Activated CD4-positive, alpha-beta T cell treated with anti-CD3 and anti-CD28 coated beads, Interleukin-2, Interleukin-6, amounts not matched to agents 100 ng/mL and 50 ng/mL, durations not matched to agents 16 hours and 8 hours (primary cell): ENCODE measurements at regions not wholly inside any gene's neighbourhood (a gene's known extent, or its start where the extent isn't known, plus 50 kb on each side); places are given as distances from the start of the nearest gene placed in this dataset.
"Not testable (repeated sequence)": the region's sequence is repeated elsewhere in the genome, so short reads cannot be mapped to it uniquely, and the experiment has no call there.

Source experiments
- DNase-seq: peaks from one replicate; pipeline ENCODE4 v3.0.0-alpha.2; 2020

DNA sequence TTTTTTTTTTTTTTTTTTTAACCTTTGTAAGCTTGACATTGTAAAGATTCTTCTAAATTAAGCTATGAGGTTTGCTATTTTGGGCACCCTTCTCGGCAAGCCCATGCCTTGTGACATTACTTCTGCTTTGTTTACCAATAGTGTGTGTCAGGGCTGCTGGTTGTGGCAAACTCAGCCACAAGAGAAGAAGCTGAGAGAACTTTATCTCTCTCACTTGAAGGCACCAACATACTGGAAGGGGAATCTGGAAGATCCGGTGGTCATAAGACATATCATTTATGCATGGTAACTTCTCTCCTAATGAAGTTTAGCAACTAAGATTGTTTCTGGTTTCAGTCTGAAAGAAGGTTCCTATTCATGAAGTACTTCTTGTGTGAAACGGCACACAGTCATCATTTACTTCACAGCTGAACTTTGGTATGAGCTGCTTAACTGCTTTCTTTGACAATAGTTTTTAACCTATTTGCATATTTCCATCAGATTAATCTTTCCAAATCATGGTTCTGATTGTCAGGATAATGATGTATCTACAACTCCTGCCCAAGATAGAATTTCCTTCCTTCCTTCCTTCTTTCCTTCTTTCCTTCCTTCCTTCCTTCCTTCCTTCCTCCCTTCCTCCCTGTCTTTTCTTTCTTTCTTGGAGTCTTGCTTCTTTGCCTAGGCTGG, 189.3 kb downstream of the NFKBIZ start:
- no peak for DNase-seq

DNA sequence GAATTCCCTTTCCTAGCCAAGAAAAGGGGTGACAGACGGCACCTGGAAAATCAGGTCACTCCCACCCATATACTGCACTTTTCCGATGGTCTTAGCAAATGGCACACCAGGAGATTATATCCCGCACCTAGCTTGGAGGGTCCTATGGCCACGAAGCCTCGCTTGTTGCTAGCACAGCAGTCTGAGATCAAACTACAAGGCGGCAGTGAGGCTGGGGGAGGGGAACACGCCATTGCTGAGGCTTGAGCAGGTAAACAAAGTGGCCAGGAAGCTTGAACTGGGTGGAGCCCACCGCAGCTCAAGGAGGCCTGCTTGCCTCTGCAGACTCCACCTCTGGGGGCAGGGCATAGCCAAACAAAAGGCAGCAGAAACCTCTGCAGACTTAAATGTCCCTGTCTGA, 190.8 kb downstream of the NFKBIZ start:
- not testable (repeated sequence) for DNase-seq

DNA sequence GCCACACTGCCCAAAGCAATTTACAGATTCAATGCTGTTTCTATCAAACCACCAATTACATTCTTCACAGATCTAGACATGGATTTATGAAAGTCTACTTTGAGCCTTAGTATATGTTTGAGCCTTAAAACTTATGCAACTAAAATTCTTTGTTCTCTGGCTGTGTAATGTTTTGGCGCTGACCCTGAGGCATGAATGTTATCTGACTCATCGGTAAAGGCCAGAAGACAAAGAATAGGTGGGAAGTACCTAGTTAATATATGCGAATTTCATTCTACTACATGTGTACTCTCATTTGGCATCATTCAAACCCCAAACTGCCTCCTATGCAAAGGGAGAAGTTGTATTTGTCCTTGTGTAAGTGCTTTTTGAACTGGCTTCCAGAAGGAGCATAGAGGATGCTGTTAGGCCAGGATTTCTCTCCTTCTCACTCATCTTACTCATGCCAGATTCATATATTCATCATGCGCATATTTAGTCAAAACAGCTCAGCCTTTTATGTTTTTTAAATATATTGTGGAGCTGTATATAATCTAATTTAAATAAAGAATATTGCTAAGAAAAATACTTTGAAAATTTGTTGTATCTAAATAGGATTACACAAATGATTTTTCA, 204.2 kb downstream of the NFKBIZ start:
- DNase-seq: no peak

DNA sequence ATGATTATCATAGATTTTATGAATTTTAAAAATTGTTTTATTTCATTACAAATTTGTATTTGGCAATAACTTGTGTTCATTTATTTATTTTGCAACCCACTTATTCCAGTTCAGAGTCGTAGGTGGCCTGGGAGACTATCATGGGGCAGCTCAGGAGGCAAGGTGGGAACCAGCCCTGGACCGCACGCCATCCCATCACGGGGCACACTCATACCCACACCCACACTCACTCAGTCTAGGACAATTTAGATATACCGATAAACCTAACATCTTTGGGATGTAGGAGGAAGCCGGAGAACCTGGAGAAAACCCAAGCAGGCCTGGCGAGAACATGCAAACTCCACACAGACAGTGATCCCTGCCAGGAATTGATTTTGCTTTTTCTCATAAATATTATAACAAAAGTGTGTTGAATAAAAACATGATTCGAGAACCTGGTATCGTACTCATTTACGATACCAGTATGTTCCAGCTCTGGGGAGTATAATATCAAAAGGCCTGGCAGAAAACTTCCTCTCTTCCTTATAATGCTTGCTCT, 205.3 kb downstream of the NFKBIZ start:
- no peak for DNase-seq

DNA sequence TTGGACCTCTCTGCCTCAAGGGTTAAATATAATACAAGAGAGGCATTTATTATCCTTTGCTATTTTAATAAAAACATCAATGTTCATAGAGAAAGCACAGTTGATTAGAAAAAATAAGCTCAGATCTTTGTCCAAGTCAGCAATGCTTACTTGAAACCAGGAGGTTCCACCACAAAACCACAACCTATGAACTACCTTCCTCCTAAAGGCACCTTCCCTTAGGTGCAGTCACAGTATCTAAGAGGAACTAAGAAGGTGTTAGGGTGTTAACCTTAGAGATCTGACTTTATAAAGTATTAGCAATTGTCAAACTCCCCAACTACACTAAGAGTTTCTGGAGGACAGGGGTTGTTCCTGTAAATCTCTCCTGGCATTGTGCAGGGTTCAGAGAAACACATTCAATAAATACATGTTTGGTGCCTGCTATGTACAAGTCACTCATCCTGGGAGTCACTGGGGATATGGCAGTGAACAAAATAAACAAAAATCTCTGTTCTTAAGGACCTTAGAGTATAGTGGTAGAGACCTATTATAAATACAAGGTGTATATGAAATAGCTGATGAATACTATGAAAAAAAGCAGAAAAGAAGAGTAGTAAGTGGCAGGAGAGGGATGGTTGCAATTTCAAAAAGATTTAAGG, 208.6 kb downstream of the NFKBIZ start:
- DNase-seq: peak; percentile 27

DNA sequence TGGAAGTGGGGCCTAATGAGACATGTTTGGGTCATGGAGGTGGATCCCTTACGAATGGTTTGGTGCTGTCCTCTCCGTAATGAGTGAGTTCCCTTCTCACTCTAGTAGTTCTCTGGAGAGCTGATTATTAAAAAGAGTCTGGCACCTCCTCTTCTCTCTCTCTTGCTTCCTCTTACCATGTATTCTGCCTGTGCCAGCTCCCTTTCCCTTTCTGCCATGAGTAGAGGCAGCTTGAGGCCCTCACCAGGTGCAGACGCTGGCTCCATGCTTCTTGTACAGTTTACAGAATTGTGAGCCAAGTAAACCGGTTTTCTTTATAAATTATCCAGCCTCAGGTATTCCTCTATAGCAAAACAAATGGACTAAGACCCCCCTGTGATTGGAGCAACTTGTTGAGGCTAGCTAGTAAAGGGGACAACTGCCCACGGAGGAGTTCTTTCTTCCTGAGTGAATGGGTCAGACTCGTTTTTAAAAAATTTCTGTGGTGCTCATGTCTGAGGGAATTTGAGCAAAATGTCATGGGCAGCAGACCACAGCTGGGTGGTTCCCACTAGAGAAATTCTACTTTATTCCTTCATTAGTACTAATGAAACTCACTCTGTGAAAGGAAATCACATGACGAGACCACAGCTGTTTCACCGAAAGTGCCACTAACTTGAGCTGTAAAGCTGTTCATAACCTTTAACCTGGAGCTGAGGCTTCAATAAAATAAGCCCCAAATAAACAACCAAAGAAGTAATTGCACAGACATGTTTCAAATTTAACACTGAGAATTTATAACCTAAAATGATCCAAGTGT, 210.0 kb downstream of the NFKBIZ start:
- peak; percentile 15 for DNase-seq

DNA sequence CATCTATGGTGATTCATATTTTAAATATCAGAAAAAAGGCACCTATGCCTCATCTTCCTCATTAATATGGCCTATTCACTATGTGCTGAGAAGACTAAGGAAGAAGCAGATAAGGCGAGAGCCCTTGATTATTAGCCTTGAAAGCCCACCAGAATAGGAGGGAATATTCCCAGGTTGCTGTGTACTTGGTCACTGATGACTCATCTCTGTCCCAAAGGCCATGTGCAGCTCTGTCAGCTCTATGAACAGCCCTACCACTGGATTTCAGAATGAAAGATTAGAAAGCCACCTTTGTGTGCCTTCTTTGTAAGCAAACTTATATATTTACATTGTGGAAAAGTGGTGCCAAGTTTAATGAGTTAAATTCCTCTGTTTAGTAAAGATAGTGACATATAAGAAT, 211.5 kb downstream of the NFKBIZ start:
- peak; percentile 9 for DNase-seq

DNA sequence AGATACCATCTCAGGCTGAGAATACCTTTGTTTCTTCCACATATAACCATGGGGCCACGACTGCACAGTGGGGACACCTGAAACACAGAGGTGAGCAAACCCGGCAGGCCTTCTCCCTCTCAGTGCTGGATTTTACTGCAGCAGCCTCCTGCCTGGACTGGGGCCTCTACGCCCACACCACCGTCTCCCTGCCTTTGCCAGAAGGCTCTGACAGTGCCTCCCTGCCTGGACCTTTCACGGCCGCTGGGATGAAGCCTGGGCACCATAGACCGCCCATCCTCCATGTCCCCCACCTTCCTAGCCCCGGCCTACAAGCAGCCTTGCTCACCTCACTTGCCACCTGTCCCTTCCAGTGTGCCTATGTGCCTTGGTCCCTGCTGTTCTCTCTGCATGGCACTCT, 214.3 kb downstream of the NFKBIZ start:
- no peak for DNase-seq

DNA sequence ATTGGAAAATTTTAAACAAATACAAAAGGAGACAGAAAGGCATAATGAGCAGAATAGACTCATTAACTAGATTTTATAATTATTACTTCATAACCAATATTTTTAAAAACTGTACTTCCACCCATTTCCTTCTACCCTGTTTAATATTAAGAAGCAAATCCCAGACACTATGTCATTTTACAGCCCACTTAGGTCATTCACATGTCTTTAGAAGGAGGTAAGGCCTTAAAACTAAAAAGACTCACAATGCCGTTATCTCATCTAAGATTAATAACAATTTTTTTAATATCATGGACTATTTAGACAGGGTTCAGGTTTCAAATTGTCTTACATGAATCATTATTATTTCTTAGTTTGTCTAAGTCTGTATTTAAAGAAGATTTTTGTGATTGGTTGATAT, 217.2 kb downstream of the NFKBIZ start:
- DNase-seq: no peak

DNA sequence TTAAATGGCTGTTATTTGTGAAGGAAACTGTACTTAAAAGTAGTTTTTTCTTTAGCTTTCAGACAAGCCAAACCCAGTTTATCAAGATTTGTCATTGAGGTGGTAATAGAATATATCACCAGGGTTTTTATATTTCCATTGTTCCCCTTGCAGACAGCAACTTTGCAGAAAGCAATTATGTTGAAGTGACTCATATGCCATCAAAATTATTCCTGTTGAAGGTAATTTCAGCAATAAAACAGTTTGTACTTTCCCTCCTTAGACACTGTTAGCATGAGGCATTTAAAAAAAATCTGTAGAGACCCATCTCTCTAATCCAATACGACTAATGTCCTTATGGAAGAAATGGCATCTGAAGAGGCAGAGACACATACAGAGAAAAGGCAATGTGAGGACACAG, 219.0 kb downstream of the NFKBIZ start:
- no peak for DNase-seq

DNA sequence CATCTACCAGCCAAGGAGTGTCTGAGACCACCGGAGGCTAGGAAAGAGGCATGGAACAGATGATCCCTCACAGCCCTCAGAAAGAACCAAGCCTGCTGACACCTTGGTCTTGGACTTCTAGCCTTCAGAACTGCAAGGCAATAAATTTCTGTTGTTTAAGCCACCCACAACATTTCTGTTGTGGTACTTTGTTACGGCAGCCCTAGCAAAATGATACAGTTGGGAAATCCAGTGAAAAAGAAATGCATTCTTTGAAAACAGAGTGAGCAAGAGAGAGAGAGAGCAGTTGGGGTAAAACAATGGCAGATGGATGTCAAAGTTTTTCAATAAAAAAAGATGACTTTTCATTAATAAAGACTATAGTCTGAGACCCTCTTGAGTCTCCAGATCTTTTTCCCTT, 219.4 kb downstream of the NFKBIZ start:
- DNase-seq: no peak

DNA sequence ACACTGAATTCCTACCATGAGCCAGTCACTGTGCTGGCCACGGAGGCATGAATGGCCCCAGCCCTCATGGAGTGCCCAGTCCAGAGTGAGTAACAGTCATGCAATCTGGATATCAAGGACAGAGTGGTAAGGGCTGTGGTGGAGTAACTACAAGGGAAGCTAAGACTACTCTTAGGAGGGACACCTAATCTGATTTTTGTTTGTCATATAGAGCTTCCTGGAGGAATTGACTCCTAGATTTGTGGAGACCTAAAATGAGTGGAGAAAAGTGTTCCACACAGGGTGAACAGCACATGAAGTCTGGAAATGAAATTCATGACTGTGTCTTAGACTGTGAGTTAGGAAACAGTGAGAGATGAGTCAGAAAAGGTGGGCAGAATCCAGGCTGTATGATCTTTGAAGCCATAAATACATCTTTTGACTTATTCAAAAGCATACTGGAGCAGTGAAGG, 219.9 kb downstream of the NFKBIZ start:
- no peak for DNase-seq

DNA sequence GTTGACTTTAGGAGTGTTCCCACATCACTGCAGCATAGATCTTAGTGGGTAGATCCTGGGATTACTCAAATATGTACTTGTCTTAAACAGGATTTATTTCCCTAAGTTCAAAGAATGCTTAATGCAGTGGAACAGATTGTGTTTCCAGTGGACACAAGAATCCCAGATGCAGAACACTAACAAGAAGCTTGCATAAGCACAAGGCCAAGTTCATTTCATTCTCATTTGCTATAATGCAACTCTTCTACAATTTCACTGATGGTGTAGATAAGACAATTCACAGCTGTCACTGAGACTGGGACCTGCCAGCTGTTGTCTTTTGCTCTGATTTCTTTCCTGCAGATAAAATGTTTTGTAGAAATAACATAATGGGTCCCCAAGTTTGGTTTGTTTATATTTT, 225.6 kb downstream of the NFKBIZ start:
- DNase-seq: no peak

DNA sequence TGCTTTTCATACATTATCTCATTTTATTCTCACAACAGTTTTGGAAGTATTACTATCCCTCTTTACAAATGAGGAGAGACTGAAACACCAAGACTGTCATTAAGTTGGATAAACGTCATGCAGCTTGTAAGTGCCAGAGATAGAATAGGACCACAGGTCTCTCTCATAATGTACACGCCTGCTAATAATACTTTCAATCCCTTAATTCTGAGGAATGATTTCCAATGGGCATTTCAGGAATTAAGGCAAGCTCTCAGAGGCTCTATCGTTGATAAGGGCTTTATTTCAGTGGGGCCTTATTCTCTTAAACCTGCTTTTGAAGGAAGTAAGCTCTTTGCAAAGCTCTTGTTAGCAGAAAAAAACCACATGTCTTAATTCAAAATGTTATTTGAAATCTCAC, 229.1 kb downstream of the NFKBIZ start:
- no peak for DNase-seq

DNA sequence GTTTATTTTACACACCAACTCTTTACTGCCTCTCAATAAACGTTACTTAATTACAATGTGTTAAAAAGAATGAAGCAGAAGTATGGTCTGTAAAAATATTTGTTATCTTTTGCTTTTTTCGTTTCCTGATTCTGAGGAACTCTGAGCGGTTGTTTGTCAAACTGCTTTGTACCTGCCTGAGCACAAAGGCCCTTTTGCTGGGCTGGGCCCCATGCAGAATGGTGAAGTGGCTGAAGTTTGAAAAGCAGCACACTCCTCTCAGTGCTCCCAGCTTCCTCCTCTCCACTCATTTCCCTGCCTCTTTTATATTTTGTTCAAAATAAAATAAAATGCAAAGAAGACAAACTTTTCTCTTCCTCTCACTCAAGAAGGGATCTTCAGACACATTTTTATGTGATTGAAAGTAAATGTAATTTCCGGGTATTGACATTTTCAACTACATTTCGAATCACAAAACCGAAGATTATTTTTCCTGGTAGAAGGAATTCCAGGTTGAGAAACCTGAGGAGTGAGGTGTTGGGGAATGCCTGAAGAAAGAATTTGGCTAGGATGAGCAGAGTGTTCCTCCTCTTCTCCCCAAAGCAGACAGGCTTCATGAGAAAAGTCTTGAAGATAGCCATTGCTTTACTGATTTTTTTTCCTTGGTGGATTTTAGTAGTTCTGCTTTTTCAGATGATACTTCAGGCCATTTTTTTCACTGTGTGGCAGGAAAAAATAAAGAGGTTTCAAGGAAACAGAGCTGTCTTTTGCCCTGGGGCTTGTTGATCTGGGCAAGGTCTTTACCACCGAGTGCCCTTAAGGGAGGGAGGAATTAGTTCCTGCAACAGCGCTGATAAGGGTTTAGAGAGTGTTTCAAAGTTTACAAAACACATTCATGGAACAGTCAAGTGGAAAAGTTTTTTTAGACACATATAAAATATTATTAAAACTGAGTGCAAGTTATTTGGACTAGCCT, 229.8 kb downstream of the NFKBIZ start:
- no peak for DNase-seq

DNA sequence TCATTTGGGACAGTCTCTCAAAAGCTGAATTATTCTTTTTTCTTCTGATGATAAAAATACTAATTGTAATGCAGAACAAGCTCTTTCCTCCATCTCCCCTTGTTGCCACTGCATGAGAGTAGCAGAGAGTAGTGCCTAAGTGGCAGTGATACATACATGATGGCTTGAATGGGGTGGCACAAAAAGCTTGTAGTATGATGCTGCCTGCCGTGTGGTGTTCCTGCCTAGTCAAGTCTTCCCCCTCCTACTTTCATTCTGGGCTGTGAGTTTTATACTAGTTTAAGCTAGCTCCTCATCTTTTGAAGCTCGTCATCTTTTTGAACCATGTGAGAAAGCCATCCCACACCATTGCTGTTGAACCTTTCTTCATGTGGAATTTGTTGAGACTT, 230.5 kb downstream of the NFKBIZ start:
- no peak for DNase-seq

DNA sequence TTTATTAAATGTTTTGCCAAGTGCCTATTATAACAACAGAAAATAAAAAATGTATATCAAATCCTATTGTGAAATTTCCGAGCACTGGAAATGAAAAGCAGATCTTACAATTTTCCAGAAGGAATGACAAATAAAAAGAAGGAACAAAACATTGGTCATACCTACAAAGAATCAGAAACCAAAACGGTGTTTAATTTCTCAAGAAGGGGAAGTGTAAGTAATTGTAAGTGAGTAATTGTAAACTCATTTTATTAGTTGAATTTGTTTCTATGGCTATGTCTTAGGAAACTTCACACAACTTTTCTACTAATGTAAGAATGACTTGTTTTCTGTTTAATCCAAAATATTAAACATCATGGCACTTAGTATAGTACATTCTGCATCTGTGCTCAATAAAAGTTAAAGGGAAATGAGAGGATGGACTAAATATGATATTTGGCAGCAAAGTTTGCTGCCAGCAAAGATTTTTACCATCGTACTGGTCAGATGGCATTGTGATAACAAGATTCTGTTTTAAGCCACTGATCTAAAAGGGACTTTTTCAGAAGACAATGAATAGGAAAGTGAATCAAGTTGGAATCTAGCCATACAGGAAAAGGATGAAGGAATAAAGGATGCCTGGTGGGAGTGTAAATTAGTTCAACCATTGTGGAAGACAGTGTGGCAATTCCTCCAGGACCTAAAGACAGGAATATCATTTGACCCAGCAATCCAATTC, 232.4 kb downstream of the NFKBIZ start:
- DNase-seq: no peak

DNA sequence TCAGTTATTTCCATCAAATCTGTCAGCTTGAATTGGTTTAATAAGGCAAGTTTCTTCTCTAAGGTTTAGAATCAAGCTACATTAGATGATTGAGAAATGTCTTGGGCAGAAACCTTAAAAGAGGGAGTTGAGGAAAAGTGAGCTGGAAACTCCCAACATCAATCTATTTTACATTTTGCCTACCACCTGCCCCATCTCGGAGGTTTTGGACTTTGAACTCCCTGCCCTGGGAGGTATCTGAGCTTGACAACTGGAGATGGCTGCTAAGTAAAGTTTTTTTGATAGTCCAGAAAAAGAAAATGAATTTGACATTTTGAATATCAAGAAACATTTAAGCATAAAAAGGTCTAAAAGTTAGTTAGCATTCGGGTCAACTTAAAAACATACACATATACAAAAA, 234.2 kb downstream of the NFKBIZ start:
- no peak for DNase-seq

DNA sequence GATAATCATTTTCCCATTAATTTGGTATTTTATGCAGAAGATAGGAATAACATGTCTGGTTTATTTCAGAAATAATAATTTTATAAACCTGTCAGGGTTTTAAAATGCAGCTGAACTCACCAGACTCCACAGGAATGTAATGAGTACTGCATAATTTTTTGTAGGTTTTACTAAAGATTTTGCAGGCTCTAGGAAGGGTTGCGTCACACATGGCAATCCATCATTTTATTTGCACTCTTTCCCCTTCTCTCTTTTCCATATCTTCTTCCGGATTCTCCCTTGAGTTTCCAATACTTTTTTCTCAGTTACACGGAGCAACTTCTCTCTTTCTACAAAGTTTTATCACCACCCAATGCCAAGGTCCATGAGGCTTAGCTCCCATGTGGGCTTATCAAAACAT, 234.7 kb downstream of the NFKBIZ start:
- no peak for DNase-seq

DNA sequence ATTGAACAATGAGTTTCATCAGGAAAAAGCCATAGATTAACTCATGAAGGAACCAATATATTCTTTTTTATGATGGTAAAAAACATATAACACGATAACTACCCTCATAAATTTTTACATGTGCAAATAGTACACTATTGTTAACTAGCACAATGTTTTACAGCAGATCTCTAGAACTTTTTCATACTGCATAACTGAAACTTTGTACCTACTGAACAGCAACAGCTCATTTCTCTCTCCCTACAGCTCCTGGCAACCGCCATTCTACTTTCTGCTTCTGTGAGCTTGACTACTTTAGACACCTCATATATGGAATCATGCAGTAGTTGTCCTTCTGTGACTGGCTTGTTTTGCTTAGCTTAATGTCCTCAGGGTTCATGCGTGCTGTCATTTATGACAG, 235.4 kb downstream of the NFKBIZ start:
- peak; percentile 40 for DNase-seq

DNA sequence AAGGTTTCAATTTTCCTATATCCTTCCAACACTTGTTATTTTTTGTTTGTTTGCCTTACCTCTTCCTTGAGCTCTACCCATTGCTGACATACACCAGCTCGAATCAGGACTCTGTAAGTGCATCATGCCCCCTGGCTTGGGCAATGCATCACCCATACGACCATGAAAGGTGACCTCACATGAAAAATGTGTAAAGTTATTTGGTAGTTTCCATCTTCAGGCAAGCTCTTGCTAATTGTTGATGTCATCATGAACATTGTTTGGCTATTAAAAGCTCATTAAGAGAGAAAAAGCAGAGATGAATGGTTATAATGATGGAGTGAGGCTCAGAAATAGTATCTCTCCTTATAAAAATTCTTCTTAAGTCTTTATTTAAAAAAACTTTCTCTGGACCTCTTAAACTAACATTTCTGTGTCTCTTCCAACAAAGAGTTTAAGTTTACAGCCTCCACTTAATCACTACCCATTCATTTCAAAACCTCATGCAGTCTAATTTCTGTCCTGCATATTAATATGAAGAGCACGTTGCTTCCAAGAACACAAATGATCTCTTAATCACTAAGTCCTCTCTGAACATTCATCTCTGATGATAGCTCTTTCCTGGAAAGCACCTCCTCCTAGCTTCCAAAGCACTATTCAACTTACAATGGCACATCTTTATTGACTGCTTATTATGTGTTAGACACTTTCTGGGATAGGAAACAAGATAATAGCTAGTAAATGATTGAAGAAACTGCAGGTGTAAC, 236.3 kb downstream of the NFKBIZ start:
- DNase-seq: peak; percentile 78
